C4-2B (cell line): ENCODE measurements at regions not wholly inside any gene's neighbourhood (a gene's known extent, or its start where the extent isn't known, plus 50 kb on each side); places are given as distances from the start of the nearest gene placed in this dataset.

ENCODE experiments used
- ZFX ChIP-seq: fragments of 450-650 bp; IDR thresholded peaks from 2 replicates; pipeline ENCODE4 v1.6.1; 2017
- TF ChIP-seq, protein P1 (sequence below): fragments of 450-650 bp; conservative IDR thresholded peaks from 2 replicates; pipeline ENCODE4 v1.5.1; 2017; ENCODE audit warnings: mild to moderate bottlenecking

DNA sequence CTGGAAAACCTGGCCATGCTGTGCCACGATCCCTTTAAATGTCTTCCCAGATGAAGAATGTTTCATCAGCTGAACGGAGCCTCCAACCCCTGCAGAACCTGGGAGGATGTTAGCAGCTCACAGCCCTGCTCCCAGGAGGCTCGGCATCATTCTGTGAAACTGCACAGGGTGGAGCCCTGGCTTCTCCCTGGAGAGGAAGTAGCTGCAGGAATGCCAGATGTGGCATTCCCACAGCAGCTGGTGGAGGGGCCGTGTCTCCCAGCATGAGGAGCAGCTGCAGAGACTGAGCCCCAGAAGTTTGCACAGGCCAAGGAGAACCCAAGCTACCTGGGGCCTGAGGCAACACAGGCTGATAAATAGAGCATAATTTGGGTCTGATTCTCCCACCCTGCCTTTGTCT, 165.8 kb upstream of the MAP3K1 start:
- TF ChIP-seq, protein P1, sequence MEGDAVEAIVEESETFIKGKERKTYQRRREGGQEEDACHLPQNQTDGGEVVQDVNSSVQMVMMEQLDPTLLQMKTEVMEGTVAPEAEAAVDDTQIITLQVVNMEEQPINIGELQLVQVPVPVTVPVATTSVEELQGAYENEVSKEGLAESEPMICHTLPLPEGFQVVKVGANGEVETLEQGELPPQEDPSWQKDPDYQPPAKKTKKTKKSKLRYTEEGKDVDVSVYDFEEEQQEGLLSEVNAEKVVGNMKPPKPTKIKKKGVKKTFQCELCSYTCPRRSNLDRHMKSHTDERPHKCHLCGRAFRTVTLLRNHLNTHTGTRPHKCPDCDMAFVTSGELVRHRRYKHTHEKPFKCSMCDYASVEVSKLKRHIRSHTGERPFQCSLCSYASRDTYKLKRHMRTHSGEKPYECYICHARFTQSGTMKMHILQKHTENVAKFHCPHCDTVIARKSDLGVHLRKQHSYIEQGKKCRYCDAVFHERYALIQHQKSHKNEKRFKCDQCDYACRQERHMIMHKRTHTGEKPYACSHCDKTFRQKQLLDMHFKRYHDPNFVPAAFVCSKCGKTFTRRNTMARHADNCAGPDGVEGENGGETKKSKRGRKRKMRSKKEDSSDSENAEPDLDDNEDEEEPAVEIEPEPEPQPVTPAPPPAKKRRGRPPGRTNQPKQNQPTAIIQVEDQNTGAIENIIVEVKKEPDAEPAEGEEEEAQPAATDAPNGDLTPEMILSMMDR, result no peak
- TF ChIP-seq ZFX, result no peak
